HG03432 (cell line): ENCODE measurements at regions not wholly inside any gene's neighbourhood (a gene's known extent, or its start where the extent isn't known, plus 50 kb on each side); places are given as distances from the start of the nearest gene placed in this dataset.

Source experiments
- ATAC-seq: cut with Tn5 transposase; IDR thresholded peaks from one replicate; pipeline ENCODE4 v1.9.1; 2021; ENCODE audit warnings: mild to moderate bottlenecking, moderate library complexity; ENCODE audit not compliant: unreplicated experiment

GRCh38 chr12:25009496-25010092, 60.7 kb upstream of the BCAT1 start:
- no peak for ATAC-seq

GRCh38 chr12:25005376-25005775, 56.5 kb upstream of the BCAT1 start:
- peak; percentile 58 for ATAC-seq

- ATAC-seq: no peak
Observed at GRCh38 chr12:25004447-25004846, 55.5 kb upstream of the BCAT1 start.

GRCh38 chr12:25001311-25001710, 52.4 kb upstream of the BCAT1 start:
- no peak for ATAC-seq
